ENCODE measurements at regions not wholly inside any gene's neighbourhood (a gene's known extent, or its start where the extent isn't known, plus 50 kb on each side); places are given as distances from the start of the nearest gene placed in this dataset.

DNA sequence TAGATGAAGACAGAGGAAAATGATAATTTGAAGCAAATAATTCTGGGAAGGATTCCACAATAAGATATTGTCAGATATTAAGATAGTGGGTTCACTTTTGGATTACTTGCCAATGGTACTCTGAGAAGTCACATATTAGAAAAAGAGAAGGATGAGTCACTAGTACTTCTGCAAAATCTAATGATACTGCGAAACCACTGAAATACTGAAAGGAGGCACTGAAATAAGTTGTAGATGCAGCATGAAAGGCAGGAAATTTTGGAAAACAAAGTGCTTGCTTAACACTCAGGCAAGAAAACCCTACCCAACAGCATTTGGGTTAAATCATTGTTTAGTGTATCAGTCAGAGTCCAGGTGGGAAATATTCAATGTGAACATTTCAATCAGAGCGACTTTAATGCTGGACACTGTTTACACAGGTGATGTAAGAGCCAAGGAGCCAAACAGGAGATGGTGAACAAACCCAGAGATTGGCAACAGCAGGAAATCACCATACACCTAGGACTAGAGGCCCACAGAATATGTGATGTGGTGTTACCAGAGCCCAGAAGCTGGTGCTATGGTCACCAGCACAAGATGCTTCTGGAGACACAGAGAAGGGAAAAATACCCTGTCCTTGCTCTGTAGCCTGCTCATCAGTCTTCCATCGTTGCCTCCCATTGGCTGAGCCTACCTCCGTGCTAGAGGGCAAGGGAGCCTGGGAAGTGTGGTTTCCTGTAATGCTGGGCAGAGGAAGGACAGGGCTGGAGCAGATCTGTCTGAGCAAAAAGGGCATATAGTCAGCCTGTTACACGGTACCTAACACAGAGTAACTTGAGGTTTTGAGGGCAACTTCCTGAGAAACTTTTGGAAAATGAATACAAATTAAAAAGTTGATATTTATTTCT, 204.7 kb upstream of the ITGA4 start:
- TF ChIP-seq POLR2AphosphoS5 (IDR thresholded peaks at IDR 0.05) = no peak
- TF ChIP-seq, protein P1, sequence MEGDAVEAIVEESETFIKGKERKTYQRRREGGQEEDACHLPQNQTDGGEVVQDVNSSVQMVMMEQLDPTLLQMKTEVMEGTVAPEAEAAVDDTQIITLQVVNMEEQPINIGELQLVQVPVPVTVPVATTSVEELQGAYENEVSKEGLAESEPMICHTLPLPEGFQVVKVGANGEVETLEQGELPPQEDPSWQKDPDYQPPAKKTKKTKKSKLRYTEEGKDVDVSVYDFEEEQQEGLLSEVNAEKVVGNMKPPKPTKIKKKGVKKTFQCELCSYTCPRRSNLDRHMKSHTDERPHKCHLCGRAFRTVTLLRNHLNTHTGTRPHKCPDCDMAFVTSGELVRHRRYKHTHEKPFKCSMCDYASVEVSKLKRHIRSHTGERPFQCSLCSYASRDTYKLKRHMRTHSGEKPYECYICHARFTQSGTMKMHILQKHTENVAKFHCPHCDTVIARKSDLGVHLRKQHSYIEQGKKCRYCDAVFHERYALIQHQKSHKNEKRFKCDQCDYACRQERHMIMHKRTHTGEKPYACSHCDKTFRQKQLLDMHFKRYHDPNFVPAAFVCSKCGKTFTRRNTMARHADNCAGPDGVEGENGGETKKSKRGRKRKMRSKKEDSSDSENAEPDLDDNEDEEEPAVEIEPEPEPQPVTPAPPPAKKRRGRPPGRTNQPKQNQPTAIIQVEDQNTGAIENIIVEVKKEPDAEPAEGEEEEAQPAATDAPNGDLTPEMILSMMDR (IDR thresholded peaks at IDR 0.05) = no peak
- TF ChIP-seq POLR2A (IDR thresholded peaks at IDR 0.05) = no peak

DNA sequence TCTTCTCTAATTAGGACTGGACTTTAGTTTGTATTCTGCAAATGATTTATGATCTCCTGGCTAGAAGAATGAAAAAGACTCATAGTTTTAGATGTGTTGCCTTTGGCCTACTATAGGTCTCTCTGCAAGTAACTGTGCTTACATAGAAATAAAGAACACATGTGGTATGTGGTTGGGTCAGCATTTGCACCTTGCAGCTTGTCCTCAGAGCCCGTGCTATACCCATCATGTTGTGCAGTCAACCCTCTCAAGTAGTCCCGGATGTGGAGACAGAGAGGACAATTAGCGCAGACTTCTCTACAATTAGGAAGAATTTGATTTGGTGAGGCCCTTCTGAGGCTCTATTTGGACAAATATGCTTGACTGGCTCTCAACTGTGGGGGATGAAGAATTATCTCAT, 203.7 kb upstream of the ITGA4 start:
- no peaks in the 10 kb centered on the region for H3K4me1 ChIP-seq
- intact Hi-C loops (cut with DNase I; ENCODE audit: low total_unique reads) = no loop called here
- H3K9me3 ChIP-seq = no peaks in the 10 kb centered on the region
- TF ChIP-seq POLR2AphosphoS5 (IDR thresholded peaks at IDR 0.05) (no peak), POLR2A (IDR thresholded peaks at IDR 0.05) (no peak)
- TF ChIP-seq, protein P1 (IDR thresholded peaks at IDR 0.05) = no peak
- H3K36me3 ChIP-seq = no peaks in the 10 kb centered on the region
- H3K4me3 ChIP-seq = no peak overlapping the region
- no peak for DNase-seq (ENCODE audit: low spot score in 2 of 2)
- H3K27ac ChIP-seq = no peak overlapping the region
- no peaks in the 10 kb centered on the region for H3K27me3 ChIP-seq

More for the DNA sequence above, 204.7 kb upstream of the ITGA4 start:
- H3K9me3 ChIP-seq = no peaks in the 10 kb centered on the region
- no peak overlapping the region for H3K27ac ChIP-seq
- no peak for DNase-seq (ENCODE audit: low spot score in 2 of 2)
- no peaks in the 10 kb centered on the region for H3K4me1 ChIP-seq
- intact Hi-C loops (cut with DNase I; ENCODE audit: low total_unique reads) = no loop called here
- H3K36me3 ChIP-seq = no peaks in the 10 kb centered on the region
- no peak overlapping the region for H3K4me3 ChIP-seq
- H3K27me3 ChIP-seq = no peaks in the 10 kb centered on the region

DNA sequence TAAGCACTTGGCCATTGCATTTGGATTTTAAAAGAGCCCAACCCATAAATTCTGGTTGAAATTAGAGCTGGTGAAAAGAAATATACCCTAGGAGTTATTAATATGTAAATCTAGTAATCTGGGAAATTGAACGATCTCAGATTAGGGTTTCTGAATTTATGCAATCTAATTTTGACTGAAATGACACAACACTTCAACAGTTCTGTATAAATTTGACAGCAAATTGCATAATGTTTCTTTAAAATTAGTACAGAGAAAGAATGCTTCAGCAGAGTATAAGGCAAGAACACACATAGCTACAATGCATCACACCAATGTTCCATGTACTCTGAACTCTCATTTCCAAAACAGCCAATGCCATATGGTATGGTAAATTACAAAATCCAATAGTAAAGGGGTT, 201.5 kb upstream of the ITGA4 start:
- Histone ChIP-seq H3K4me3 (no peak overlapping the region), H3K9me3 (no peaks in the 10 kb centered on the region), H3K27ac (no peak overlapping the region), H3K4me1 (no peaks in the 10 kb centered on the region), H3K27me3 (no peaks in the 10 kb centered on the region), H3K36me3 (no peaks in the 10 kb centered on the region)
- intact Hi-C loops (cut with DNase I; ENCODE audit: low total_unique reads) = no loop called here
- TF ChIP-seq POLR2AphosphoS5 (IDR thresholded peaks at IDR 0.05) (no peak), POLR2A (IDR thresholded peaks at IDR 0.05) (no peak)
- TF ChIP-seq, protein P1 (IDR thresholded peaks at IDR 0.05) = no peak
- no peak for DNase-seq (ENCODE audit: low spot score in 2 of 2)

DNA sequence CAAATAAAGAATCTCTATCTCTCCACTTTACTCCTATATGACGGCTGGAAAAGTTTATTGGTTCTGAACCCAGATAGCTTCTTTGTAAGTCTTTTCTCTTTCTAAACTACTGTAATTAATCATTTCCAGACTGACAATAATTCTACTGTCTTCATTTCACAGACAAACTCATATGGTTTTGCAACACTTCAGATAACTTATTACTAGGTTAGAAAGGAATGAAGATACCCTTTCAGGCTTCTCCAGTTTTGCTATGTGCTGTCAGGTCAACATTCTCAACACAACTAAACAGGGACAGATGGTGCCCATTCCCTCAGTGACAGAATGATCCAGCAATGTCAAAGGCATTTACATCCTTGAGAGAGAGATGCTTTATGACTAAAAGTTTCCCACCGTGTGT, 198.5 kb upstream of the ITGA4 start:
- intact Hi-C loops (cut with DNase I; ENCODE audit: low total_unique reads) = no loop called here
- no peak for DNase-seq (ENCODE audit: low spot score in 2 of 2)
- Histone ChIP-seq H3K36me3 (no peaks in the 10 kb centered on the region), H3K27me3 (no peaks in the 10 kb centered on the region), H3K4me1 (no peaks in the 10 kb centered on the region), H3K9me3 (no peaks in the 10 kb centered on the region), H3K27ac (no peak overlapping the region), H3K4me3 (no peak overlapping the region)
- TF ChIP-seq POLR2AphosphoS5 (IDR thresholded peaks at IDR 0.05) (no peak), POLR2A (IDR thresholded peaks at IDR 0.05) (no peak)
- TF ChIP-seq, protein P1 (IDR thresholded peaks at IDR 0.05) = no peak

DNA sequence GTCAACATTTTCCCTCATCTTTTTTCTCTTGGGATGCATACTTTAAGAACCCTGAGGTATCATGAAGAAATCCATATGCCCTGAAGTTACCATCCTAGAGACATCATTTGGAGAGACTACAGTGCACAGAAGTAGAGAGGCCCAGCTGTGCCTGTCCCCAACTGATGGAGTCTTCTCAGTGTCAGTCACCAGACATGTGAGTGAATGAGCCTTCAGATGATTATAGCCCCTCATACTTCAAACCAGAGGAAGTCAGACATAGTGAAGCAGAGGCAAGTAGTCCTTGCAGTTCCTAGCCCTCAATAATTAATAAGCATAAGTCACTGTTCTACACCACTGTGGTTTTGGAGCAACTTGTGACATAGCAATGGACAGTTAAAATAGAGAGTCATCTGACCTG, 194.4 kb upstream of the ITGA4 start:
- intact Hi-C loops (cut with DNase I; ENCODE audit: low total_unique reads) = no loop called here
- Histone ChIP-seq H3K4me1 (no peaks in the 10 kb centered on the region), H3K27me3 (no peaks in the 10 kb centered on the region), H3K27ac (no peak overlapping the region), H3K36me3 (no peaks in the 10 kb centered on the region), H3K4me3 (no peak overlapping the region), H3K9me3 (no peaks in the 10 kb centered on the region)
- no peak for DNase-seq (ENCODE audit: low spot score in 2 of 2)
- TF ChIP-seq POLR2AphosphoS5 (IDR thresholded peaks at IDR 0.05) (no peak), POLR2A (IDR thresholded peaks at IDR 0.05) (no peak)
- TF ChIP-seq, protein P1 (IDR thresholded peaks at IDR 0.05) = no peak

Data from breast epithelium (tissue), 4 donors.